HEK293 (cell line): ENCODE measurements at regions not wholly inside any gene's neighbourhood (a gene's known extent, or its start where the extent isn't known, plus 50 kb on each side); places are given as distances from the start of the nearest gene placed in this dataset.
A peak's percentile ranks its signal among the peaks of the same experiment; 100 is the strongest.

Experiments
- CTCF ChIA-PET: fragments of 350-600 bp; formaldehyde crosslinking; extraction: SDS; loops from one replicate; lab custom pipeline; 2021; ENCODE audit warnings: antibody characterized with exemption; lab: Yijun Ruan, JAX
- POLR2A ChIA-PET: fragments of 300-600 bp; formaldehyde crosslinking; extraction: SDS; loops from one replicate; lab custom pipeline; 2020; ENCODE audit warnings: antibody characterized with exemption, inconsistent platforms; lab: Yijun Ruan, JAX
- H3K27ac ChIP-seq: fragments of 200-500 bp; sonication (Bioruptor generic); 2 replicates; pipeline ENCODE4 v1.5.1; 2014; ENCODE audit warnings: low read depth, low read length, control low read depth, inconsistent platforms; ENCODE audit errors: extremely low read depth
- H3K36me3 ChIP-seq, 2 experiments: fragments of 200-500 bp in 1 of 2; sonication (Bioruptor generic) in 1 of 2; 1 replicate in 1 of 2; 2 replicates in 1 of 2; pipeline ENCODE4 v1.5.1; 2014 to 2017; ENCODE audit warnings: inconsistent platforms in 2 of 2, low read length in 2 of 2; ENCODE audit not compliant: control insufficient read depth in 2 of 2, insufficient read depth in 1 of 2
- H3K4me1 ChIP-seq: fragments of 200-500 bp; sonication (Bioruptor generic); 2 replicates; pipeline ENCODE4 v1.5.1; 2014; ENCODE audit warnings: mild to moderate bottlenecking, low read length, inconsistent platforms; ENCODE audit not compliant: control insufficient read depth, insufficient read depth
- H3K4me3 ChIP-seq: 2 replicates; pipeline ENCODE4 v1.5.1; 2011; ENCODE audit warnings: low read depth, mild to moderate bottlenecking, control low read depth, low read length, moderate library complexity
- H3K9me3 ChIP-seq: fragments of 200-500 bp; sonication (Bioruptor generic); 2 replicates; pipeline ENCODE4 v1.5.1; 2014; ENCODE audit warnings: low read depth, low read length, inconsistent platforms; ENCODE audit not compliant: control insufficient read depth, insufficient read depth
- BCL11B ChIP-seq: fragments of 450-650 bp; formaldehyde crosslinking; IDR thresholded peaks from 2 replicates; pipeline ENCODE4 v1.5.1; 2016; ENCODE audit warnings: low read depth, missing biosample characterization, missing genetic modification characterization
- MZF1 ChIP-seq: fragments of 450-650 bp; formaldehyde crosslinking; IDR thresholded peaks from 2 replicates; pipeline ENCODE4 v1.5.1; 2017; ENCODE audit warnings: missing biosample characterization, missing genetic modification characterization, borderline replicate concordance
- PATZ1 ChIP-seq: fragments of 450-650 bp; formaldehyde crosslinking; IDR thresholded peaks from 2 replicates; pipeline ENCODE4 v1.5.1; 2016; ENCODE audit warnings: missing biosample characterization, missing genetic modification characterization
- SP3 ChIP-seq: fragments of 450-650 bp; formaldehyde crosslinking; IDR thresholded peaks from 2 replicates; pipeline ENCODE4 v1.5.1; 2016; ENCODE audit warnings: missing biosample characterization, missing genetic modification characterization
- SP7 ChIP-seq: fragments of 450-650 bp; formaldehyde crosslinking; IDR thresholded peaks from 2 replicates; pipeline ENCODE4 v1.5.1; 2016; ENCODE audit warnings: missing biosample characterization, missing genetic modification characterization
- WT1 ChIP-seq: fragments of 450-650 bp; formaldehyde crosslinking; IDR thresholded peaks from 2 replicates; pipeline ENCODE4 v1.5.1; 2016; ENCODE audit warnings: missing biosample characterization, missing genetic modification characterization
- ZBTB21 ChIP-seq: fragments of 450-650 bp; formaldehyde crosslinking; IDR thresholded peaks from 2 replicates; pipeline ENCODE4 v1.5.1; 2017; ENCODE audit warnings: missing biosample characterization, missing genetic modification characterization
- ZFP3 ChIP-seq: fragments of 450-650 bp; formaldehyde crosslinking; IDR thresholded peaks from 2 replicates; pipeline ENCODE4 v1.5.1; 2016; ENCODE audit warnings: low read depth, missing biosample characterization, missing genetic modification characterization
- ZNF114 ChIP-seq: fragments of 450-650 bp; formaldehyde crosslinking; IDR thresholded peaks from 2 replicates; pipeline ENCODE4 v1.5.0; 2017; ENCODE audit warnings: missing biosample characterization, missing genetic modification characterization
- ZNF19 ChIP-seq: fragments of 450-650 bp; formaldehyde crosslinking; IDR thresholded peaks from 2 replicates; pipeline ENCODE4; 2016; ENCODE audit warnings: missing biosample characterization, missing genetic modification characterization, low read depth
- ZNF248 ChIP-seq: fragments of 450-650 bp; formaldehyde crosslinking; IDR thresholded peaks from 2 replicates; pipeline ENCODE4 v1.5.1; 2017; ENCODE audit warnings: missing biosample characterization, missing genetic modification characterization
- ZNF404 ChIP-seq: fragments of 450-650 bp; formaldehyde crosslinking; IDR thresholded peaks from 2 replicates; pipeline ENCODE4 v1.5.1; 2017; ENCODE audit warnings: missing biosample characterization, missing genetic modification characterization
- ZNF416 ChIP-seq: fragments of 450-650 bp; formaldehyde crosslinking; IDR thresholded peaks from 2 replicates; pipeline ENCODE4 v1.5.1; 2016; ENCODE audit warnings: missing biosample characterization, missing genetic modification characterization
- ZNF548 ChIP-seq: fragments of 450-650 bp; formaldehyde crosslinking; IDR thresholded peaks from 2 replicates; pipeline ENCODE4 v1.5.1; 2016; ENCODE audit warnings: missing biosample characterization, missing genetic modification characterization
- ZNF549 ChIP-seq: fragments of 450-650 bp; IDR thresholded peaks from 2 replicates; pipeline ENCODE4 v1.5.1; 2018; ENCODE audit warnings: missing biosample characterization, missing genetic modification characterization, mild to moderate bottlenecking, inconsistent platforms, moderate library complexity
- ZNF623 ChIP-seq: fragments of 450-650 bp; formaldehyde crosslinking; IDR thresholded peaks from 2 replicates; pipeline ENCODE4 v1.5.1; 2016; ENCODE audit warnings: missing biosample characterization, missing genetic modification characterization
- ZNF658 ChIP-seq: fragments of 450-650 bp; formaldehyde crosslinking; IDR thresholded peaks from 2 replicates; pipeline ENCODE4; 2016; ENCODE audit warnings: missing biosample characterization, missing genetic modification characterization
- ZNF704 ChIP-seq: fragments of 450-650 bp; formaldehyde crosslinking; IDR thresholded peaks from 2 replicates; pipeline ENCODE4 v1.5.1; 2016; ENCODE audit warnings: missing biosample characterization, missing genetic modification characterization
- TF ChIP-seq, protein P1 (sequence below): fragments of 450-650 bp; formaldehyde crosslinking; optimal IDR thresholded peaks from 2 replicates; pipeline ENCODE3; 2016; ENCODE audit warnings: missing biosample characterization, mild to moderate bottlenecking, missing genetic modification characterization
- TF ChIP-seq, protein P2 (sequence below): fragments of 450-650 bp; formaldehyde crosslinking; IDR thresholded peaks from 2 replicates; pipeline ENCODE4 v1.5.1; 2016; ENCODE audit warnings: missing biosample characterization, missing genetic modification characterization

- TF ChIP-seq ZFP3 (tag by site-specific recombination): no peak
- TF ChIP-seq SP7: peak; percentile 56; the same call in 1 of the 2 replicates
- no peaks in the 10 kb centered on the region for H3K9me3 ChIP-seq
- CTCF ChIA-PET: no interaction called here
These were observed 403.9 kb upstream of the CELF2 start for GRCh38 chr10:10613656-10614244.

DNA sequence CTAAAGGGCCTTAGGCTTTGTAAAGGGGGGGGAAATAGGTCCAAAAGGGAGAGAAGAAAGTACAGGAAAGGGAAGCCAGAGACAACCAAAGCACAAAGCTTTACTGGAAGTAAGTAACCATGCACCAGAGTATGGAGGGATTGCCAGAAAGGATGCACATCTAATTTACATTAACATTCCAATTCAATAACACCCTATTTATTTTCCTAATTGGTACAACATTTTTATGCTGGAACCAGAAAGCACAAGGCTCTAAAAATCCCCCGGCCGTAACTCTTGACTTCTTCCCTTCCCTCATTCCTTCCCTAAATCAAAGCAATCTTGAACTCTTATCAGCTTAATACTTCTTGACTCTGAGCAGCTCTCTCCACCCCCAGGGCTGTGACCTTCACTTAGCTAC lies 400.0 kb upstream of the CELF2 start:
- Histone ChIP-seq H3K36me3 (no peaks in the 10 kb centered on the region), H3K27ac (no peak overlapping the region), H3K4me1 (peaks cover 3% of the 10 kb centered on the region; the same call in 1 of the 2 replicates), H3K4me3 (no peak overlapping the region), H3K9me3 (no peaks in the 10 kb centered on the region)
- POLR2A ChIA-PET: no interaction called here
- CTCF ChIA-PET: no interaction called here
- no peak for TF ChIP-seq ZNF19

More at GRCh38 chr10:10613656-10614244, 403.9 kb upstream of the CELF2 start:
- POLR2A ChIA-PET: no interaction called here
- Histone ChIP-seq H3K27ac (no peak overlapping the region), H3K4me1 (peaks cover 3% of the 10 kb centered on the region; the same call in 1 of the 2 replicates), H3K36me3 (no peaks in the 10 kb centered on the region), H3K4me3 (no peak overlapping the region)

GRCh38 chr10:10618139-10618538 lies 399.5 kb upstream of the CELF2 start:
- no peak overlapping the region for H3K27ac ChIP-seq
- H3K4me1 ChIP-seq: peaks cover 3% of the 10 kb centered on the region; the same call in 1 of the 2 replicates
- POLR2A ChIA-PET: no interaction called here
- H3K36me3 ChIP-seq: no peaks in the 10 kb centered on the region
- TF ChIP-seq ZNF623 (peak; percentile 52), ZNF114 (tag by site-specific recombination) (no peak)
- TF ChIP-seq, protein P1, sequence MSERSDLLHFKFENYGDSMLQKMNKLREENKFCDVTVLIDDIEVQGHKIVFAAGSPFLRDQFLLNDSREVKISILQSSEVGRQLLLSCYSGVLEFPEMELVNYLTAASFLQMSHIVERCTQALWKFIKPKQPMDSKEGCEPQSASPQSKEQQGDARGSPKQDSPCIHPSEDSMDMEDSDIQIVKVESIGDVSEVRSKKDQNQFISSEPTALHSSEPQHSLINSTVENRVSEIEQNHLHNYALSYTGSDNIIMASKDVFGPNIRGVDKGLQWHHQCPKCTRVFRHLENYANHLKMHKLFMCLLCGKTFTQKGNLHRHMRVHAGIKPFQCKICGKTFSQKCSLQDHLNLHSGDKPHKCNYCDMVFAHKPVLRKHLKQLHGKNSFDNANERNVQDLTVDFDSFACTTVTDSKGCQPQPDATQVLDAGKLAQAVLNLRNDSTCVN (tag by site-specific recombination): no peak
- TF ChIP-seq, all 188 proteins: peak for 1
- no peaks in the 10 kb centered on the region for H3K9me3 ChIP-seq
- H3K4me3 ChIP-seq: no peak overlapping the region
- CTCF ChIA-PET: no interaction called here

DNA sequence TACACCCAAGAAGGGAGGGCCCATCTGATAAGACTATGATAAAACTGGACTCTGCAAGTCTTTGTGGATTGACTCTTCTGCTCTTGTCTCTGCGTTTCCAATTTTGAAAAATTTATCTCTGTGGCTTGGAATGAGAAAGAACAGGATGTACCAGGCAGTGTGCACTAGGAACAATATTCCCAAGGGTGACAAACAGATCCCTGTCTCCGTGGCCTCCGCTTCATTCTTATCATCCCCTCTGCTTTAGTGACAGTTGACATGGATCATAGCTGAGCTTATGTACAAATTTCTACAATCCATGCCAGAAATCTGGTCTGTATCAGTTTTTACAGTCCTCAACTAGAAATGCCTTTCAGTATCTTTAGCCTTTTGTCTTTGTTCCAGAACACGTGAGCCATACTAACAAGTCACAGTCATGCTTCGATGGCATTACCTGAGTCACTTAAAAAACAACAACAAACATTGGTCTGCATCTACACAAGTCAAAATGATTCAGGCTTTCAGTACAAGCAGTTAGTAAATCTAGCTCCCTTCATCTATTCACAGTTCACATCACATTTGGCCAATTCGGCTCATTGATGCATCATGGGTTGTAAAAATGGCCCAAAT lies 393.6 kb upstream of the CELF2 start:
- Histone ChIP-seq H3K27ac (no peak overlapping the region), H3K9me3 (no peaks in the 10 kb centered on the region), H3K36me3 (no peaks in the 10 kb centered on the region), H3K4me1 (no peaks in the 10 kb centered on the region), H3K4me3 (no peak overlapping the region)
- ChIA-PET POLR2A (no interaction called here), CTCF (no interaction called here)
- TF ChIP-seq ZNF548 (tag by site-specific recombination) (no peak), ZNF248 (tag by site-specific recombination) (no peak), ZNF704 (no peak), ZNF416 (tag by site-specific recombination) (no peak)

DNA sequence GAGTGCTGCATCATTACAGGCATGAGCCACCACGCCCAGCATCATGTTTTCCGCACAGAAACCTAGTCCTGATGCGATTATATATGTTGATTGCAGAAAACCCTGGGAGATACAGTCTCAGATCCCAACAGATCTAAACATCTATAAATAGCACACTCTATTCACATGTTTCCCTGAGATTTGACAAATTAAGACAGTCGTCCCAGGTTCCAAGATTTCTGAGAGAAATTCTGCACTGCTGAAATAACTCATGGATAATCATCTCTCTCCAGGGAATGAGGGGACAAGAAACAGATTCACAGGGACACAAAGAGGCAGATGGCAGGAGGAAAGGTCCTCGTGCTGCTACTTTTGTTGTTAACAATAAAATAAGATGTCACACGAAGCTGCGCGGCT lies 393.1 kb upstream of the CELF2 start:
- no peak overlapping the region for H3K4me3 ChIP-seq
- H3K36me3 ChIP-seq: no peaks in the 10 kb centered on the region
- POLR2A ChIA-PET: no interaction called here
- H3K9me3 ChIP-seq: no peaks in the 10 kb centered on the region
- no peaks in the 10 kb centered on the region for H3K4me1 ChIP-seq
- H3K27ac ChIP-seq: no peak overlapping the region
- CTCF ChIA-PET: no interaction called here
- TF ChIP-seq PATZ1: no peak
- no peak for TF ChIP-seq SP3 (tag by site-specific recombination)
- TF ChIP-seq, protein P2, sequence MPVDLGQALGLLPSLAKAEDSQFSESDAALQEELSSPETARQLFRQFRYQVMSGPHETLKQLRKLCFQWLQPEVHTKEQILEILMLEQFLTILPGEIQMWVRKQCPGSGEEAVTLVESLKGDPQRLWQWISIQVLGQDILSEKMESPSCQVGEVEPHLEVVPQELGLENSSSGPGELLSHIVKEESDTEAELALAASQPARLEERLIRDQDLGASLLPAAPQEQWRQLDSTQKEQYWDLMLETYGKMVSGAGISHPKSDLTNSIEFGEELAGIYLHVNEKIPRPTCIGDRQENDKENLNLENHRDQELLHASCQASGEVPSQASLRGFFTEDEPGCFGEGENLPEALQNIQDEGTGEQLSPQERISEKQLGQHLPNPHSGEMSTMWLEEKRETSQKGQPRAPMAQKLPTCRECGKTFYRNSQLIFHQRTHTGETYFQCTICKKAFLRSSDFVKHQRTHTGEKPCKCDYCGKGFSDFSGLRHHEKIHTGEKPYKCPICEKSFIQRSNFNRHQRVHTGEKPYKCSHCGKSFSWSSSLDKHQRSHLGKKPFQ: no peak
- TF ChIP-seq WT1 (tag by site-specific recombination): no peak
- TF ChIP-seq ZNF549 (tag by site-specific recombination): no peak
- no peak for TF ChIP-seq MZF1 (tag by site-specific recombination)
- TF ChIP-seq BCL11B (tag by site-specific recombination): no peak
- TF ChIP-seq ZNF658: no peak
- no peak for TF ChIP-seq ZNF404 (tag by site-specific recombination)
- TF ChIP-seq ZBTB21 (tag by site-specific recombination): no peak
